Stimulated activated CD4-positive, alpha-beta T cell treated with anti-CD3 and anti-CD28 coated beads, Interleukin-4, amount 100 ng/mL, for 48 hours (primary cell): ENCODE measurements at regions not wholly inside any gene's neighbourhood (a gene's known extent, or its start where the extent isn't known, plus 50 kb on each side); places are given as distances from the start of the nearest gene placed in this dataset.

Source experiments
- DNase-seq, 2 donors: peaks; one replicate each; pipeline ENCODE4 v3.0.0-alpha.2; 2020; ENCODE audit warnings: low read depth in 2 of 2

GRCh38 chr4:147425019-147425418 lies 55.9 kb upstream of the EDNRA start:
- no peak for DNase-seq

GRCh38 chr4:147428583-147428982 lies 52.3 kb upstream of the EDNRA start:
- DNase-seq = no peak

- no peak for DNase-seq
Measured at GRCh38 chr4:147430111-147430510, 50.8 kb upstream of the EDNRA start.
